BJ (cell line): ENCODE measurements at regions not wholly inside any gene's neighbourhood (a gene's known extent, or its start where the extent isn't known, plus 50 kb on each side); places are given as distances from the start of the nearest gene placed in this dataset.

Experiments
- CTCF ChIA-PET: fragments of 350-600 bp; formaldehyde crosslinking; extraction: SDS; loops from one replicate; lab custom pipeline; 2021; ENCODE audit warnings: antibody characterized with exemption, inconsistent platforms; lab: Yijun Ruan, JAX
- POLR2A ChIA-PET: fragments of 300-600 bp; sonication (Branson Sonifier 250); formaldehyde crosslinking; extraction: SDS; loops from one replicate; lab custom pipeline; 2021; ENCODE audit warnings: antibody characterized with exemption; lab: Charles Lee
- DNase-seq: peaks from one replicate; pipeline ENCODE4 v3.0.0-alpha.2; 2011; ENCODE audit warnings: low read depth
- H3K27me3 ChIP-seq: 2 replicates; pipeline ENCODE4 v1.6.0; 2011; ENCODE audit warnings: low read length; ENCODE audit not compliant: control insufficient read depth, insufficient read depth
- H3K36me3 ChIP-seq: 2 replicates; pipeline ENCODE4 v1.5.1; 2011; ENCODE audit warnings: low read length; ENCODE audit not compliant: control insufficient read depth, insufficient read depth
- H3K4me3 ChIP-seq: 2 replicates; pipeline ENCODE4 v1.5.1; 2011; ENCODE audit warnings: low read depth, mild to moderate bottlenecking, control low read depth, low read length
- CTCF ChIP-seq: IDR thresholded peaks from 2 replicates; pipeline ENCODE4 v1.5.1; 2011; ENCODE audit warnings: low read depth, mild to moderate bottlenecking, control low read depth, inconsistent platforms, low read length, moderate library complexity; ENCODE audit not compliant: insufficient read depth

GRCh38 chr9:86512929-86513328, 158.7 kb upstream of the TUT7 start:
- ChIA-PET CTCF (interaction anchor here (0.9 to 1.1 kb wide), 3 partner anchors 10 to 242 kb away, joined by 3 to 5 read pairs (median 5); no protein-coding TSS in a partner anchor), POLR2A (no interaction called here)
- Histone ChIP-seq H3K36me3 (no peaks in the 10 kb centered on the region), H3K4me3 (no peak overlapping the region), H3K27me3 (no peaks in the 10 kb centered on the region)
- no peak for TF ChIP-seq CTCF
- no peak for DNase-seq

GRCh38 chr9:86511614-86512360, 157.6 kb upstream of the TUT7 start:
- TF ChIP-seq CTCF, result no peak
- no peaks in the 10 kb centered on the region for H3K27me3 ChIP-seq
- no peak for DNase-seq
- CTCF ChIA-PET, result interaction anchor here (0.9 kb wide), 1 partner anchor 243 kb away, joined by 5 read pairs; no protein-coding TSS in a partner anchor
- H3K4me3 ChIP-seq, result no peak overlapping the region
- no peaks in the 10 kb centered on the region for H3K36me3 ChIP-seq
- POLR2A ChIA-PET, result no interaction called here

GRCh38 chr9:86508208-86508903, 154.1 kb upstream of the TUT7 start:
- no peak for DNase-seq
- H3K4me3 ChIP-seq, result no peak overlapping the region
- no peaks in the 10 kb centered on the region for H3K27me3 ChIP-seq
- H3K36me3 ChIP-seq, result no peaks in the 10 kb centered on the region
- ChIA-PET CTCF (interaction anchor here (0.6 to 1.4 kb wide), 2 partner anchors 28 to 565 kb away, joined by 3 to 5 read pairs; no protein-coding TSS in a partner anchor), POLR2A (no interaction called here)
- no peak for TF ChIP-seq CTCF

- DNase-seq, result no peak
- CTCF ChIA-PET, result interaction anchor here (0.6 to 1.4 kb wide), 6 partner anchors 16 to 566 kb away, joined by 3 to 5 read pairs (median 3); no protein-coding TSS in a partner anchor
- H3K4me3 ChIP-seq, result no peak overlapping the region
- H3K36me3 ChIP-seq, result no peaks in the 10 kb centered on the region
- no peak for TF ChIP-seq CTCF
- POLR2A ChIA-PET, result no interaction called here
- no peaks in the 10 kb centered on the region for H3K27me3 ChIP-seq
Measured at GRCh38 chr9:86507212-86507630, 153.0 kb upstream of the TUT7 start.

GRCh38 chr9:86503942-86504341, 149.7 kb upstream of the TUT7 start:
- Histone ChIP-seq H3K36me3 (no peaks in the 10 kb centered on the region), H3K27me3 (no peaks in the 10 kb centered on the region), H3K4me3 (no peak overlapping the region)
- POLR2A ChIA-PET, result no interaction called here
- DNase-seq, result no peak
- no peak for TF ChIP-seq CTCF
- CTCF ChIA-PET, result no interaction called here
